H9 (cell line): ENCODE measurements at regions not wholly inside any gene's neighbourhood (a gene's known extent, or its start where the extent isn't known, plus 50 kb on each side); places are given as distances from the start of the nearest gene placed in this dataset.

Source experiments
- DNase-seq: peaks from one replicate; pipeline ENCODE4 v3.0.0-alpha.2; 2017
- H2AFZ ChIP-seq: one replicate; pipeline ENCODE4 v1.6.1; 2013; ENCODE audit warnings: mild to moderate bottlenecking, low read length, control low read depth, moderate library complexity
- H2AK5ac ChIP-seq: 2 replicates; pipeline ENCODE4 v1.6.1; 2013; ENCODE audit warnings: low read length, control low read depth, mixed read lengths; ENCODE audit not compliant: insufficient read length
- H2BK120ac ChIP-seq: one replicate; pipeline ENCODE4 v1.6.1; 2013; ENCODE audit warnings: low read depth, mild to moderate bottlenecking, low read length, control low read depth, inconsistent platforms; ENCODE audit not compliant: poor library complexity, severe bottlenecking
- H2BK12ac ChIP-seq: 2 replicates; pipeline ENCODE4 v1.6.1; 2013; ENCODE audit warnings: low read length, control low read depth, mixed read lengths, low read depth; ENCODE audit not compliant: insufficient read length
- H2BK15ac ChIP-seq: 2 replicates; pipeline ENCODE4 v1.6.1; 2013; ENCODE audit warnings: low read depth, low read length, control low read depth
- H2BK20ac ChIP-seq: one replicate; pipeline ENCODE4 v1.6.1; 2013; ENCODE audit warnings: low read depth, mild to moderate bottlenecking, low read length, control low read depth, inconsistent platforms; ENCODE audit not compliant: poor library complexity, severe bottlenecking
- H2BK5ac ChIP-seq: 2 replicates; pipeline ENCODE4 v1.6.1; 2013; ENCODE audit warnings: low read length, control low read depth, mixed read lengths; ENCODE audit not compliant: insufficient read length
- H3K14ac ChIP-seq: 2 replicates; pipeline ENCODE4 v1.6.1; 2013; ENCODE audit warnings: low read length, control low read depth; ENCODE audit not compliant: insufficient read depth
- H3K18ac ChIP-seq: 2 replicates; pipeline ENCODE4 v1.6.1; 2013; ENCODE audit warnings: low read depth, mild to moderate bottlenecking, mixed read lengths, low read length, control low read depth; ENCODE audit not compliant: insufficient read length
- H3K23ac ChIP-seq: 2 replicates; pipeline ENCODE4 v1.6.1; 2013; ENCODE audit warnings: low read length, control low read depth, mixed read lengths, low read depth; ENCODE audit not compliant: insufficient read length
- H3K23me2 ChIP-seq: 2 replicates; pipeline ENCODE4 v1.6.1; 2013; ENCODE audit warnings: low read depth, mild to moderate bottlenecking, mixed read lengths, low read length, control low read depth; ENCODE audit not compliant: insufficient read length, poor library complexity, severe bottlenecking
- H3K27ac ChIP-seq: 2 replicates; pipeline ENCODE4 v1.5.1; 2013; ENCODE audit warnings: low read length, control low read depth, mixed read lengths, low read depth; ENCODE audit not compliant: insufficient read length
- H3K27me3 ChIP-seq: 2 replicates; pipeline ENCODE4 v1.6.1; 2013; ENCODE audit warnings: low read length, control low read depth, inconsistent platforms; ENCODE audit not compliant: insufficient read depth
- H3K4ac ChIP-seq: 2 replicates; pipeline ENCODE4 v1.6.1; 2013; ENCODE audit warnings: low read depth, mild to moderate bottlenecking, control low read depth, inconsistent platforms, low read length, moderate library complexity
- H3K4me1 ChIP-seq: 2 replicates; pipeline ENCODE4 v1.6.1; 2013; ENCODE audit warnings: low read length, control low read depth, inconsistent platforms; ENCODE audit not compliant: insufficient read depth
- H3K4me2 ChIP-seq: 2 replicates; pipeline ENCODE4 v1.6.1; 2013; ENCODE audit warnings: low read length, control low read depth, mixed read lengths; ENCODE audit not compliant: insufficient read length, insufficient read depth
- H3K56ac ChIP-seq: 2 replicates; pipeline ENCODE4 v1.6.1; 2013; ENCODE audit warnings: low read depth, mild to moderate bottlenecking, mixed read lengths, low read length, control low read depth; ENCODE audit not compliant: insufficient read length
- H3K79me1 ChIP-seq: 2 replicates; pipeline ENCODE4 v1.6.1; 2013; ENCODE audit warnings: low read depth, mild to moderate bottlenecking, moderate library complexity, low read length, control low read depth, inconsistent platforms; ENCODE audit not compliant: insufficient read depth, poor library complexity, severe bottlenecking
- H3K79me2 ChIP-seq: 2 replicates; pipeline ENCODE4 v1.6.1; 2013; ENCODE audit warnings: low read length, control low read depth, inconsistent platforms; ENCODE audit not compliant: insufficient read depth
- H3K9ac ChIP-seq: 2 replicates; pipeline ENCODE4 v1.6.1; 2013; ENCODE audit warnings: low read length, control low read depth, mixed read lengths; ENCODE audit not compliant: insufficient read length; ENCODE audit errors: extremely low read depth
- H3K9me3 ChIP-seq: one replicate; pipeline ENCODE4 v1.6.1; 2013; ENCODE audit warnings: low read depth, low read length, inconsistent platforms; ENCODE audit not compliant: control insufficient read depth
- H3T11ph ChIP-seq: one replicate; pipeline ENCODE4 v1.6.1; 2013; ENCODE audit warnings: mild to moderate bottlenecking, low read length, control low read depth, inconsistent platforms
- H4K20me1 ChIP-seq: one replicate; pipeline ENCODE4 v1.6.1; 2013; ENCODE audit not compliant: control insufficient read depth, insufficient read length, insufficient read depth
- H4K5ac ChIP-seq: 2 replicates; pipeline ENCODE4 v1.6.1; 2013; ENCODE audit warnings: low read depth, mild to moderate bottlenecking, mixed read lengths, low read length, control low read depth; ENCODE audit not compliant: insufficient read length
- H4K8ac ChIP-seq: replicated peaks from 2 replicates; pipeline ENCODE4 v1.6.1; 2013; ENCODE audit warnings: low read length, control low read depth, mixed read lengths, low read depth; ENCODE audit not compliant: insufficient read length
- H4K91ac ChIP-seq: 2 replicates; pipeline ENCODE4 v1.6.1; 2013; ENCODE audit warnings: low read depth, mild to moderate bottlenecking, moderate library complexity, mixed read lengths, low read length, control low read depth; ENCODE audit not compliant: insufficient read length
- H3K27ac Mint-ChIP-seq, 3 experiments: 2 replicates in 2 of 3; 3 replicates in 1 of 3; pipeline ENCODE4 v1.8.0; 2020 to 2021; ENCODE audit warnings: mixed read lengths in 3 of 3, mild to moderate bottlenecking in 1 of 3, moderate library complexity in 1 of 3
- H3K27me3 Mint-ChIP-seq: 2 replicates; pipeline ENCODE4 v1.8.0; 2021; ENCODE audit warnings: low read depth, mild to moderate bottlenecking, moderate library complexity, mixed read lengths
- H3K36me3 Mint-ChIP-seq, 3 experiments: 2 replicates in 2 of 3; 3 replicates in 1 of 3; pipeline ENCODE4 v1.8.0; 2020 to 2021; ENCODE audit warnings: low read depth in 3 of 3, mixed read lengths in 3 of 3; ENCODE audit not compliant: insufficient read depth in 1 of 3
- H3K4me1 Mint-ChIP-seq, 2 experiments: 2 replicates each; pipeline ENCODE4 v1.8.0; 2020; ENCODE audit warnings: mixed read lengths in 2 of 2
- H3K4me3 Mint-ChIP-seq, 2 experiments: 2 replicates in 1 of 2; 3 replicates in 1 of 2; pipeline ENCODE4 v1.8.0; 2020 to 2021; ENCODE audit warnings: mild to moderate bottlenecking in 2 of 2, mixed read lengths in 2 of 2, moderate library complexity in 1 of 2
- H3K9me3 Mint-ChIP-seq, 2 experiments: 2 replicates in 1 of 2; 3 replicates in 1 of 2; pipeline ENCODE4 v1.8.0; 2020; ENCODE audit warnings: mild to moderate bottlenecking in 2 of 2, mixed read lengths in 2 of 2, moderate library complexity in 1 of 2
- CTCF ChIP-seq: fragments of 200-600 bp; sonication (generic); conservative IDR thresholded peaks from 3 replicates; pipeline ENCODE4 v1.8.0; 2021; ENCODE audit warnings: antibody characterized with exemption, mild to moderate bottlenecking
- whole genome bisulfite sequencing: extraction: QIAGEN DNeasy Blood & Tissue Kit; methylation state at CpG from one replicate; pipeline ENCODE4 v1.1.7; 2013; ENCODE audit warnings: missing lambda C conversion rate, low lambda C conversion rate, mixed read lengths; ENCODE audit not compliant: insufficient read length; ENCODE audit errors: extremely low coverage; 5-methylcytosine and 5-hydroxymethylcytosine counted together

DNA sequence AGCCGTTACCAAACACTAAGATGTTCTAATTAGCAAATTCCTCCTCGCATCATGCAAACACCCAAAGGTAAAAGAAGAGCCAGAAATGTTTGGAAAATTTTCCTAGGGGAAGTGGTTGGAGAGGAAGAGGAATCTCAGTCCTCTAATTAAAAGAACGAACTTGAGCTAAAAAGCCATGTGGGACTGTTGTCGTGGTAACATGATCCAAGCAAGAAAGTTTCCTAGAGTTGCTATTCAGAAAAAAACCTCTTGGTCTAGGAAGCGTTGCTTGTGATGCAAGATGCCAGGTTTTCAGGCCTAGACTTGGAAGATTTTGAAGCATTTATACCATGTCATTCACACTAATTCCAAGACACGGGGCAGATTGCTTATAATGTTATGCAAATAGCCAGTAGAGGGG is 106.8 kb upstream of the DOK5 start:
- no peak overlapping the region for H3K4me2 ChIP-seq
- H3K9me3 Mint-ChIP-seq, result peaks cover under 1 to 5% of the 10 kb centered on the region in 2 experiments; a peak in 2 of 5 replicates
- H4K91ac ChIP-seq, result no peak overlapping the region
- no peaks in the 10 kb centered on the region for H4K20me1 ChIP-seq
- peaks cover 0 to 6% (median 0%) of the 10 kb centered on the region in 3 experiments; a peak in 1 of 7 replicates for H3K36me3 Mint-ChIP-seq
- no peaks in the 10 kb centered on the region for H3K9me3 ChIP-seq
- no peak overlapping the region for H2AK5ac ChIP-seq
- H2BK5ac ChIP-seq, result no peak overlapping the region
- H3K18ac ChIP-seq, result no peak overlapping the region
- WGBS, result no CpG with 5 or more reads among the region's 6 CpGs
- H2AFZ ChIP-seq, result no peak overlapping the region
- H2BK12ac ChIP-seq, result no peak overlapping the region
- H3K4me1 Mint-ChIP-seq, result peaks cover 13% of the 10 kb centered on the region in 2 experiments
- no peak overlapping the region for H3K23ac ChIP-seq
- no peak overlapping the region for H4K8ac ChIP-seq
- H3K27me3 ChIP-seq, result no peaks in the 10 kb centered on the region
- no peak for TF ChIP-seq CTCF
- no peaks in the 10 kb centered on the region for H3K27me3 Mint-ChIP-seq
- H4K5ac ChIP-seq, result no peak overlapping the region
- H3K9ac ChIP-seq, result no peak overlapping the region
- H3K27ac Mint-ChIP-seq, result no peak overlapping the region
- no peak overlapping the region for H2BK20ac ChIP-seq
- H2BK120ac ChIP-seq, result no peak overlapping the region
- H3K4ac ChIP-seq, result no peak overlapping the region
- H3K4me1 ChIP-seq, result peaks cover 7% of the 10 kb centered on the region; the same call in 1 of the 2 replicates
- no peak overlapping the region for H3K27ac ChIP-seq
- no peak overlapping the region for H3K14ac ChIP-seq
- H3K23me2 ChIP-seq, result no peaks in the 10 kb centered on the region
- H3K79me2 ChIP-seq, result no peaks in the 10 kb centered on the region
- no peak overlapping the region for H3T11ph ChIP-seq
- no peak for DNase-seq
- H2BK15ac ChIP-seq, result no peak overlapping the region
- no peaks in the 10 kb centered on the region for H3K79me1 ChIP-seq
- H3K56ac ChIP-seq, result no peak overlapping the region
- no peak overlapping the region for H3K4me3 Mint-ChIP-seq
